VCaP (cell line): ENCODE measurements at regions not wholly inside any gene's neighbourhood (a gene's known extent, or its start where the extent isn't known, plus 50 kb on each side); places are given as distances from the start of the nearest gene placed in this dataset.

Experiments used
- H3K27ac ChIP-seq: fragments of 450-650 bp; 2 replicates; pipeline ENCODE4 v1.5.1; 2017
- CTCF ChIP-seq: fragments of 450-650 bp; conservative IDR thresholded peaks from 2 replicates; pipeline ENCODE4 v1.5.1; 2017; ENCODE audit warnings: mild to moderate bottlenecking, moderate library complexity

- no peak overlapping the region for H3K27ac ChIP-seq
- TF ChIP-seq CTCF, result no peak
Observed at GRCh38 chr14:100669468-100669867, 57.2 kb upstream of the DLK1 start.

- no peak for TF ChIP-seq CTCF
- no peak overlapping the region for H3K27ac ChIP-seq
Observed at GRCh38 chr14:100670017-100670752, 56.5 kb upstream of the DLK1 start.

GRCh38 chr14:100670753-100671049 is 56.0 kb upstream of the DLK1 start:
- no peak overlapping the region for H3K27ac ChIP-seq
- TF ChIP-seq CTCF, result no peak

GRCh38 chr14:100671386-100671901 is 55.2 kb upstream of the DLK1 start:
- no peak for TF ChIP-seq CTCF
- no peak overlapping the region for H3K27ac ChIP-seq

- no peak overlapping the region for H3K27ac ChIP-seq
- TF ChIP-seq CTCF, result no peak
Observed at GRCh38 chr14:100671906-100672305, 54.8 kb upstream of the DLK1 start.

- TF ChIP-seq CTCF, result no peak
- H3K27ac ChIP-seq, result peak overlapping the region; percentile 80
Observed at GRCh38 chr14:100673085-100673806, 53.4 kb upstream of the DLK1 start.

- no peak for TF ChIP-seq CTCF
- peak overlapping the region; percentile 80 for H3K27ac ChIP-seq
Observed at GRCh38 chr14:100673807-100674154, 52.9 kb upstream of the DLK1 start.
